CD4-positive, alpha-beta T cell treated with Interleukin-2 at 100 ng/mL for 4 hours (primary cell): ENCODE measurements at regions not wholly inside any gene's neighbourhood (a gene's known extent, or its start where the extent isn't known, plus 50 kb on each side); places are given as distances from the start of the nearest gene placed in this dataset.

Experiments
- DNase-seq: peaks from one replicate; pipeline ENCODE4 v3.0.0-alpha.2; 2020; ENCODE audit warnings: low spot score

DNA sequence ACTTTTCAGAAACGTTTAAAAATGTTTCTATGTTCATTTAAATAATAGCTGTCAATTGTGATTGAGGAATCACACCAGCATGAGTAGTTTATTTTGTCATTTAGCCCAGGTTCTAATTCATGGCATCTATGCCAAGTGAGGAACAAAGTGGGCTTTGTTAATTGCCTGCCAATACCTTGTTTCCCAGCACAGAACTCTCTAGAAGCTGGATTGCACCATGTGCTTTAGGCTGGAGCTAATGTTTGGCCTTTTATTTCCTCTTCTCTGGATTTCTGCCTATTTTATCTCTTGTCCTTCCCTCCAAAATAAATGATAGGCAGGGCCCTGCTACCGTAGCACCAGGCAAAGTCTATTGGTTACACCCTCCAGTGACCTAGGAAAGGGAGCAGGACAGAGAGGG, 109.9 kb upstream of the ITGB1 start:
- no peak for DNase-seq

GRCh38 chr10:33067481-33067880, 109.5 kb upstream of the ITGB1 start:
- DNase-seq, result no peak

- no peak for DNase-seq
These were observed 108.7 kb upstream of the ITGB1 start for GRCh38 chr10:33066558-33067236.

- DNase-seq, result no peak
These were observed 107.1 kb upstream of the ITGB1 start for GRCh38 chr10:33065111-33065510.

DNA sequence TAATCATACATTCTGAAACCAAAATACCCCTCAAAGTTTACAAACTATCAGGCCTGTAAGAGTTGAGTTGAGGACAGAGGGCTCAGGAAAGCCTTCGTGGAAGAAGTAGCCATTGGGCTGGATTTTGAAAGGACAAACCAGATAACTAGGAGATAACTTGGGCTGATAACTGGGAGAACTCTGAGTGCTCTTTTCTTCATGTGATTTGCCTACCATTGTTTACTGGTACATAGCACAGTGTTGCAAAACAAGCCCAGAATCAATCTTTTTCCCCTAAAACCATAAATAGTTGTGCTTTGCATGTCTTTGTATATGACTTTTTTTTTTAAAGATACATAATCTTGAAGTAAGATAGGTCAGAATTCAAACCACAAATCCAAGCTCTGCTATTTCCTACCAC, 106.7 kb upstream of the ITGB1 start:
- DNase-seq, result no peak

DNA sequence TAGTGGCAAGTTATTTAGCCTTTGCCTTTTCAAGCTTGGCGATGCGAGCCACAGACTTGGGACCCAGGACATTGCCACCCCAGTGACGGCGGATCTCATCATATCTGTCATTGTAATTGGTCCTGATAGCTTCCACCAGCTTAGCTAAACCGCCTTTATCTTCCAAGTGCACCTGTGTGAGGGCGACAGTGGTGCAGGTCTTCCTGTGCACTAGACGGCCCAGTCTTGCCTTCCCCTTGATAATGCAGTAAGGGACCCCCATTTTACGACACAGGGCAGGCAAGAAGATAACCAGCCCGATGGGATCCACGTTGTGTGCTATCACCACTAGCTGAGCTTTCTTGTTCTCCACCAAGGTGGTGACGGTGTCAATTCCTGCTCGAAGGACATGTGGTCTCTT, 99.6 kb upstream of the ITGB1 start:
- no peak for DNase-seq

- DNase-seq, result no peak
These were observed 99.0 kb upstream of the ITGB1 start for GRCh38 chr10:33056828-33057596.

GRCh38 chr10:33055625-33056024, 97.6 kb upstream of the ITGB1 start:
- DNase-seq, result no peak

DNA sequence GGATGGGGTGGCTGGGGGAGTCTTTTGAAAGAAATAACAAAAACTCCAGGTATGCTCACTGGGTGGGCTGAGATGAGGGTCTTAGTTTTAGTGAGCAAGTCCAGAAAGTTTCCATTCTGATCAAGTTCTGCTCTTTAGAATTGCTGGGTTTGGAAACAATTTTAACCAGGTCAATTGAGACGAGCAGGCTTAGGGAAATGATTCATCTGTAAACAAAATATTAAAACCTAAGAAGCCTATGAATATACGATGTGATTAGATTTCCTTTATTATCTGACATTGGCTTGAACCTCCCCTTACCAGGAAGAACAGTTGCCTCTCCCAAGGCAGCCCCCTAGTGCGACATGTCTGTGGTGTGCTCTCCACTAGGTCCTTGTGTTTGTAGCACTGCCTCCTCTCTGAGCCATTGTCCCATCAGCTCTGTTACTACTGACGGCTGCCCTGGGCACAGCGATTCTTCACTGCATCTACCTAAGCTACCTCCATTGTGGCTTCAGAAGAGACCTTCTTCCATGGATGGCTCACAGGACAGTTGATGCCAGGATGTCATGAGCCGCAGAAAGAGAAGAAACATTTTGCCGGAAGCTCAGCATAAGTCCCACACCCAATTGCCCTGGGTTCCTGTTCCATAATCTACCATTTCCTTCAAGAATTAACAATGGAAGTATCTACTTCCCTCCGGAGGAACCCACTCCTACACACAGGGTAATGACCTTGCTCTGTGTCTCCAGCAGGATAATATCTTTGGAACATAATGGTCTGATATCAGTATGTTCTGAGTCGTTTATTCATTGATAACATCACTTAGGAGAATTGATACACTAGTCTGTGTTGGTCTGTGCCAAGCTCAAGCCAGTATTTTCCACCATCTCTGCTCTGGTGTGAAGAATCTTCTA, 95.1 kb upstream of the ITGB1 start:
- DNase-seq, result no peak

DNA sequence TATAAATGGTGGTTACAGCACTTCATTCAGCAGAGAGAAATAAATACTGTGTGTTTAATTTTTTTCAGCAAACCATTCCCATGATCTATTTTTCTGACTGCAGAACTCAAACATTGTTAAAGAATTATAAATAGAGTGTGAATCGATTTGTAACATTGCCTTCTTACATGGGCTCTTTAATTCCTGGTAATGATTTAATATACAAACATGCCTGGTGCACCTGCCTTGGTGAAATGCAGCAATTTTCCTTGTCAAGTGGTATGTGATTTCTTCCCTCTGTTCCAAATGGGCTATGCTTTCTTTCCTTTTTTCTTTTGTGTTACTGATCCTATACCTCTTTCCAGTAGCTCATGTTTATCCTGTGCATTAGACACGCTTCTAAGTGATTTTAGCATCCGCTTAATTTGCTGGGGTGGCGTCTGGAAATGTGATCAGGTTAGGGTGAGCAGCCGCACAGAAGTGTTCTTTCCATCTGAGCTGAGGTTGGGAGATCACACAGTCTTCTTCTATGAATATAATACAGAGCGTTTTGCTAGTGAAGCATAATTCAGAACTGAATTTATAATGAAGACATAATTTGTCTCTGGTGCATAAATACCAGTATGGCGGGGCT, 94.3 kb upstream of the ITGB1 start:
- no peak for DNase-seq

DNA sequence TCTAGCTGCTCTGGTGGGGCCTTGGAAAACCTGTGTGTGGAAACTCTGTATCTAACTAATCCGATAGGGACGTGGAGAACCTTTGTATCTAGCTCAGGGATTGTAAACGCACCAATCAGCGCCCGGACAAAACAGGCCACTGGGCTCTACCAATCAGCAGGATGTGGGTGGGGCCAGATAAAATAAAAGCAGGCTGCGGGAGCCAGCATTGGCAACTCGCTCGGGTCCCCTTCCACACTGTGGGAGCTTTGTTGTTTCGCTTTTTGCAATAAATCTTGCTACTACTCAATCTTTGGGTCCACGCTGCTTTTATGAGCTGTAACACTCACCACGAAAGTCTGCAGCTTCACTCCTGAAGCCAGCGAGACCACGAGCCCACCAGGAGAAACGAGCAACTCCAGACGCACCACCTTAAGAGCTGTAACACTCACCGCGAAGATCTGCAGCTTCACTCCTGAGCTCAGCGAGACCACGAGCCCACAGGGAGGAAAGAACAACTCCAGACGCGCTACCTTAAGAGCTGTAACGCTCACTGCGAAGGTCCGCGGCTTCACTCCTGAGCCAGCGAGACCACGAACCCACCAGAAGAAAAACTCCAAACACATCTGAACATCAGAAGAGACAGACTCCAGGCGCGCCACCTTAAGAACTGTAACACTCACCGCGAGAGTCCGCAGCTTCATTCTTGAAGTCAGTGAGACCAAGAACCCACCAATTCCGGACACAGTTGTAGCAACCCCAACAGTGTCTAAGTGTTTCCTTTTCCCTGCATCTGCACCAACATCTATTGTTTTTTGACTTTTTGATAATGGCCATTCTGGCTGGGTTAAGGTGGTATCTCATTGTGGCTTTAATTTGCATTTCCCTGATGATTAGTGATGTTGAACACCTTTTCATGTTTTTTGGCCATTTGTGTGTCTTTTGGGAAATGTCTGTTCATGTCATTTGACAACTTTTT, 92.2 kb upstream of the ITGB1 start:
- DNase-seq, result peak; percentile 40

DNA sequence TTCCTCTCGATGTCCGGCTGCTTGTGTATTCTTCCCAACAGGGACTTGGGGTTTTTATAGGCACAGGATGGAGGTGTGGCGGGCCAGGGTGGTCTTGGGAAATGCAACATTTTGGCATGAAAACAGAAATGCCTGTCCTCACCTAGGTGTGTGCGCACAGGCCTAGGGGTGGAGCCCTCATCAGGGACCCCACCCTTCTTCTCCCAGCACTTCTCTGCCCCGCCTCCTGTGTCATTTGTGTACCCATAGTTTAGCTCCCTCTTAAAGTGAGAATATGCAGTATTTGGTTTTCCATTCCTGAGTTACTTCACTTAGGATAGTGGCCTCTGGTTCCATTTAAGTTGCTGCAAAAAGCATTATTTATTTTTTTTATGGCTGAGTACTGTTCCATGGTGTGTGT, 90.2 kb upstream of the ITGB1 start:
- DNase-seq, result no peak

GRCh38 chr10:33047655-33048054, 89.6 kb upstream of the ITGB1 start:
- DNase-seq, result no peak

GRCh38 chr10:33046792-33047191, 88.8 kb upstream of the ITGB1 start:
- peak; percentile 7 for DNase-seq

DNA sequence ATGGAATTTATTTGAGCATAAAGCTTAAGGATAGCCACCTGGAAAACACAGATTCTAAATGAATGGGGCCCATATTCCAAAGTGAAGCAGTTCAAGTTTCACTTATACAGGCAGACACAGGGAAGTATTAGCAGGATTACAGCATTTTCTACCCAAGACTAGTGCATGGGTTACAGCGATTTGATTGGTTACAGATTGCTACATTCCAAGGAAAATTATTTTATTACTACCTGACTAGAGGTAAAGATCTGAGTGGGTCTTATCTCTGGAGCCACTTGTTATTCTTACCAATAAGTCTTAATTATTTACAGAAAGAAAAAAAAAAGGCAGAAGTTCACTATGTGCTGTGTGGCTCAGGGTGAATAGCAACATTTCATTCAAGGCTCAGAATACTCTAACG, 87.4 kb upstream of the ITGB1 start:
- no peak for DNase-seq

DNA sequence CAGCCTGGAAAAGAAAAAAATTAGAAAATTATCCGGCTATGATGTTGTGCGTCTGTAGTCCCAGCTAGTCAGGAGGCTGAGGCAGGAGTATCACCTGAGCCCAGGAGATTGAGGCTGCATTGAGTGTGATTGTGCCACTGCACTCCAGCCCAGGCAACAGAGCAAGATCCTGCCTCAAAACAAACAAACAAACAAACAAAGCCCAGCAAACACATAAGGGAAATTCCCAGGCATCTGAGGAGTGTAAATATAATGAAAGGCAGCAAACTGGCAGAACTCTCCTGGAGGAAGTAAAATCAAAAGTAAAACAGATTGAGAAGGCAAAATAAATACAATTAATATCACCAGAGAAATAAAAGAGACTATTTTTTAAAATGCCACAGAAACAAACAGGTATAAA, 84.5 kb upstream of the ITGB1 start:
- DNase-seq, result no peak

- DNase-seq, result no peak
These were observed 83.9 kb upstream of the ITGB1 start for GRCh38 chr10:33041783-33042437.

DNA sequence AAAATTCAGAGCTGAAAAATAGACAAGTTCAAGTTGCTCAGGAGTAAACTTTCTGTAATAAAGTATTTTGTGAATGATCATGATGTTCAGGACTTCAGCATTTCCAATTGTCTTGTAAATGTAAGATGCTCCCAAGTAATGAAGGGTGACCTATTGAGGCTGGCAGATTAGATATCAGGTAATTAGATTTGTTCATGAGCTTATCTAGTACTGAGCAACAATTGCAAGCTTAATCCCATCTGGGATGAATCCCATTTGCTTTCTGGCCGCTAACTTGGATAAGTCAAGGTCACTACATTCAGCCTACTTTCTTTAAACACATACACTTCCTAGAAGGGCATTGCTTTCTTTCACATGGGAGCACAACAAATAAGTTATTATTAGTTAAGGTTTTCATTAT, 82.4 kb upstream of the ITGB1 start:
- no peak for DNase-seq

GRCh38 chr10:33039181-33039580, 81.2 kb upstream of the ITGB1 start:
- no peak for DNase-seq

GRCh38 chr10:33038672-33039071, 80.6 kb upstream of the ITGB1 start:
- DNase-seq, result no peak

- no peak for DNase-seq
These were observed 79.7 kb upstream of the ITGB1 start for GRCh38 chr10:33037726-33038125.
